ENCODE measurements at regions not wholly inside any gene's neighbourhood (a gene's known extent, or its start where the extent isn't known, plus 50 kb on each side); places are given as distances from the start of the nearest gene placed in this dataset.

GRCh38 chr5:117504305-117504704 is 929.7 kb upstream of the SEMA6A start:
- no peak overlapping the region for H3K4me3 ChIP-seq
- no peak overlapping the region for H3K27ac ChIP-seq
- no peaks in the 10 kb centered on the region for H3K9me3 ChIP-seq
- H3K36me3 ChIP-seq: no peaks in the 10 kb centered on the region
- ATAC-seq (ENCODE audit: insufficient number of reproducible peaks, low FRiP score, low read depth) (no peak), DNase-seq (ENCODE audit: low spot score) (no peak)
- no peaks in the 10 kb centered on the region for H3K27me3 ChIP-seq (replicated peaks; ENCODE audit: insufficient read depth)
- TF ChIP-seq CTCF (IDR thresholded peaks at IDR 0.05): no peak
- H3K4me1 ChIP-seq (ENCODE audit: control insufficient read depth in 1 of 2, low read depth in 2 of 2): no peaks in the 10 kb centered on the region

- Histone ChIP-seq H3K27me3 (replicated peaks; ENCODE audit: insufficient read depth) (no peaks in the 10 kb centered on the region), H3K9me3 (no peaks in the 10 kb centered on the region), H3K4me3 (no peak overlapping the region), H3K4me1 (ENCODE audit: control insufficient read depth in 1 of 2, low read depth in 2 of 2) (no peaks in the 10 kb centered on the region), H3K27ac (no peak overlapping the region), H3K36me3 (no peaks in the 10 kb centered on the region)
- TF ChIP-seq CTCF (IDR thresholded peaks at IDR 0.05): no peak
- no peak for DNase-seq (ENCODE audit: low spot score)
- no peak for ATAC-seq (ENCODE audit: insufficient number of reproducible peaks, low FRiP score, low read depth)
Measured at GRCh38 chr5:117497601-117498000, 923.0 kb upstream of the SEMA6A start.

DNA sequence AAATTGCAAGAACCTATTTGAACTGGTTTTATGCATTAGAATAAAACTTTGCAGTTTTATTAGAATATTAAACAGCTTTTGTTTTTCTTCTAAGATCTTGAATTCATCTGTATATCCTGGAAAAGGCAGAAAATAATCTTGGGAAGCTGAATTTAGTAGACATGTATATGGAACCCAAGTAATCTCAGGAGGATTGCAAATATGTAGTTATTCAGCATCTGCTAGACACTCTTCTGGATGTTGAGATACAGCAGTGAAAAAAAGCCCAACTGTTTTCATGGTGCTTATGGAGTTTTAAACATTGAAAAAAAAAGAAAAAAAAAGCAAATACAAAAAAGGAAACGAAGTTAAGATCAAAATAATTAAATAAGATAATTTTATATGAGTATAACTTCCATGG is 922.2 kb upstream of the SEMA6A start:
- Histone ChIP-seq H3K9me3 (no peaks in the 10 kb centered on the region), H3K27me3 (replicated peaks; ENCODE audit: insufficient read depth) (no peaks in the 10 kb centered on the region), H3K27ac (no peak overlapping the region), H3K36me3 (no peaks in the 10 kb centered on the region), H3K4me3 (no peak overlapping the region), H3K4me1 (ENCODE audit: control insufficient read depth in 1 of 2, low read depth in 2 of 2) (no peaks in the 10 kb centered on the region)
- ATAC-seq (ENCODE audit: insufficient number of reproducible peaks, low FRiP score, low read depth): no peak
- no peak for TF ChIP-seq CTCF (IDR thresholded peaks at IDR 0.05)
- DNase-seq (ENCODE audit: low spot score): no peak

DNA sequence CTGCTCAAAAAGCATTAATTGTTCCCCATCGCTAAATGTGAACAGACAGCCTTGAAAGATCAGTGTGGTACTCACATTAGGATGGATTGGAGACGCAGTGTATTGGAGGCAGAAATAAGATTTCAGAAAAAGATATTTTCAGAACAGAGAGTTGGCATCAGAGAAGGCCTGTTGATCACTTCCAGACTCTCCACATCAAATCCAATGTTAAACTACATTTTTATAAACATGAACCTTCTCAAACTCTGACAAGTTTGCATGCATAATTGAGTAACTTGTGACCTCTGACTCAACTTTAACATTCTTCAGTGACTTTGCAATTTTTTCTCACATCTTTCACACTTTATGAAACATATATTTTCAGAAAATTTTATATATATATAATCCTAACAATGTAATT is 919.6 kb upstream of the SEMA6A start:
- Histone ChIP-seq H3K4me1 (ENCODE audit: control insufficient read depth in 1 of 2, low read depth in 2 of 2) (no peaks in the 10 kb centered on the region), H3K27ac (no peak overlapping the region), H3K9me3 (no peaks in the 10 kb centered on the region), H3K4me3 (no peak overlapping the region), H3K36me3 (no peaks in the 10 kb centered on the region), H3K27me3 (replicated peaks; ENCODE audit: insufficient read depth) (no peaks in the 10 kb centered on the region)
- TF ChIP-seq CTCF (IDR thresholded peaks at IDR 0.05): no peak
- ATAC-seq (ENCODE audit: insufficient number of reproducible peaks, low FRiP score, low read depth): no peak
- no peak for DNase-seq (ENCODE audit: low spot score)

GRCh38 chr5:117488976-117489500 is 914.4 kb upstream of the SEMA6A start:
- H3K36me3 ChIP-seq: no peaks in the 10 kb centered on the region
- no peak overlapping the region for H3K27ac ChIP-seq
- no peaks in the 10 kb centered on the region for H3K9me3 ChIP-seq
- no peak overlapping the region for H3K4me3 ChIP-seq
- ATAC-seq (ENCODE audit: insufficient number of reproducible peaks, low FRiP score, low read depth): no peak
- DNase-seq (ENCODE audit: low spot score): no peak
- H3K4me1 ChIP-seq (ENCODE audit: control insufficient read depth in 1 of 2, low read depth in 2 of 2): no peaks in the 10 kb centered on the region
- no peak for TF ChIP-seq CTCF (IDR thresholded peaks at IDR 0.05)
- H3K27me3 ChIP-seq (replicated peaks; ENCODE audit: insufficient read depth): no peaks in the 10 kb centered on the region

Data from thoracic aorta (tissue), 2 donors.